Progenitor cell of endocrine pancreas (in vitro differentiated cells): ENCODE measurements at regions not wholly inside any gene's neighbourhood (a gene's known extent, or its start where the extent isn't known, plus 50 kb on each side); places are given as distances from the start of the nearest gene placed in this dataset.

Experiments used
- DNase-seq: peaks from one replicate; pipeline ENCODE4 v3.0.0; 2021; ENCODE audit warnings: low spot score; ENCODE audit not compliant: unreplicated experiment
- H3K27ac Mint-ChIP-seq: 2 replicates; pipeline ENCODE4 v1.8.0; 2021; ENCODE audit warnings: mild to moderate bottlenecking, moderate library complexity, mixed read lengths
- H3K27me3 Mint-ChIP-seq: 2 replicates; pipeline ENCODE4 v1.8.0; 2021; ENCODE audit warnings: mixed read lengths
- H3K36me3 Mint-ChIP-seq: 2 replicates; pipeline ENCODE4 v1.8.0; 2022; ENCODE audit warnings: mixed read lengths; ENCODE audit not compliant: insufficient read depth
- H3K4me1 Mint-ChIP-seq: 2 replicates; pipeline ENCODE4 v1.8.0; 2021; ENCODE audit warnings: low read depth, mixed read lengths
- H3K4me3 Mint-ChIP-seq: 2 replicates; pipeline ENCODE4 v1.8.0; 2021; ENCODE audit warnings: low read depth, mild to moderate bottlenecking, moderate library complexity, mixed read lengths
- H3K9me3 Mint-ChIP-seq: 2 replicates; pipeline ENCODE4 v1.8.0; 2021; ENCODE audit warnings: low read depth, mixed read lengths
- TF ChIP-seq, protein P1 (sequence below): fragments of 200-600 bp; sonication (generic); IDR thresholded peaks from one replicate; pipeline ENCODE4 v1.5.0; 2021; ENCODE audit warnings: antibody characterized with exemption, mild to moderate bottlenecking; ENCODE audit not compliant: unreplicated experiment

DNA sequence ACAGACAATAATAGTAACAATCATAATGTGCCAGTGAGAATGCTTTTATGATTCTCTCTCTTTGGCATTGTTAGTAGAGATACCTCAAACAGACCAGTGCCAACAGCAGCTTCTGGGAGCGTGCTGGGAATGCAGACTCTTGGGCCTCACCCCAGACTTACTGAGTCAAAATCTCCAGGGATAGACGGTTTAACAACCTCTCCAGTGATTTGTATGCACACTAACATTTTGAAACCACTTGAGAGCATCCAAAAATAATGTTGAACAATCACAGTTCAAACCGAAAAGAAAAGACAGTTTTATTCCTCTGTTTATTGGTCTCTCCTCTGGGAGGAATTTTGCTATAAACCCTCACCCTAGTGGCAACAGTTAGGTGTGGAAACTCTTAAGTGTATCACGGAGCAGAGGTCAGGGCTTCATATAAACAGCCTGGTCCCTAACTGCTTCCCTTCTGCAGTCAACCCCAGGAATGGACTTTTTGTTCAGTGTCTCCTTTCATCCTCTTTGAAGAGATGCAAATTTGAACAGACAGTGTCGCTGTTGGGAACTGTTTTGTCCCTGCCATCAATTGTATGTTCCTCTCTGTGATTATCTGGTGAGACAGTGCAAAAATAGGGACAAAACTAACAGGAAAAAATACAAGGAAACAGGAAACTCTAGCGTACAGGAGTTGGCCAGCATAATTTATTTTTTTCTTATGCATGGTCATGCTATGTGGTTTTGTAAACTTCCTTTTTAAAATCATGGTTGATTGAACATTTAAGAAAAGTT, 162.4 kb upstream of the BTBD3 start:
- Mint-ChIP-seq H3K4me3 (no peak overlapping the region), H3K9me3 (peaks cover 13% of the 10 kb centered on the region), H3K27ac (no peak overlapping the region)

GRCh38 chr20:11761497-11761896, 156.2 kb upstream of the BTBD3 start:
- DNase-seq: no peak
- no peak overlapping the region for H3K4me3 Mint-ChIP-seq
- H3K36me3 Mint-ChIP-seq: no peaks in the 10 kb centered on the region
- TF ChIP-seq, protein P1, sequence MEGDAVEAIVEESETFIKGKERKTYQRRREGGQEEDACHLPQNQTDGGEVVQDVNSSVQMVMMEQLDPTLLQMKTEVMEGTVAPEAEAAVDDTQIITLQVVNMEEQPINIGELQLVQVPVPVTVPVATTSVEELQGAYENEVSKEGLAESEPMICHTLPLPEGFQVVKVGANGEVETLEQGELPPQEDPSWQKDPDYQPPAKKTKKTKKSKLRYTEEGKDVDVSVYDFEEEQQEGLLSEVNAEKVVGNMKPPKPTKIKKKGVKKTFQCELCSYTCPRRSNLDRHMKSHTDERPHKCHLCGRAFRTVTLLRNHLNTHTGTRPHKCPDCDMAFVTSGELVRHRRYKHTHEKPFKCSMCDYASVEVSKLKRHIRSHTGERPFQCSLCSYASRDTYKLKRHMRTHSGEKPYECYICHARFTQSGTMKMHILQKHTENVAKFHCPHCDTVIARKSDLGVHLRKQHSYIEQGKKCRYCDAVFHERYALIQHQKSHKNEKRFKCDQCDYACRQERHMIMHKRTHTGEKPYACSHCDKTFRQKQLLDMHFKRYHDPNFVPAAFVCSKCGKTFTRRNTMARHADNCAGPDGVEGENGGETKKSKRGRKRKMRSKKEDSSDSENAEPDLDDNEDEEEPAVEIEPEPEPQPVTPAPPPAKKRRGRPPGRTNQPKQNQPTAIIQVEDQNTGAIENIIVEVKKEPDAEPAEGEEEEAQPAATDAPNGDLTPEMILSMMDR: no peak
- peaks cover 6% of the 10 kb centered on the region for H3K9me3 Mint-ChIP-seq
- peaks cover 3% of the 10 kb centered on the region for H3K4me1 Mint-ChIP-seq
- H3K27ac Mint-ChIP-seq: no peak overlapping the region
- no peaks in the 10 kb centered on the region for H3K27me3 Mint-ChIP-seq

More for the DNA sequence above, 162.4 kb upstream of the BTBD3 start:
- no peak for DNase-seq
- no peaks in the 10 kb centered on the region for H3K36me3 Mint-ChIP-seq
- TF ChIP-seq, protein P1: no peak
- no peaks in the 10 kb centered on the region for H3K4me1 Mint-ChIP-seq
- no peaks in the 10 kb centered on the region for H3K27me3 Mint-ChIP-seq

GRCh38 chr20:11766961-11767360, 150.7 kb upstream of the BTBD3 start:
- TF ChIP-seq, protein P1: no peak
- no peak overlapping the region for H3K27ac Mint-ChIP-seq
- H3K4me1 Mint-ChIP-seq: peaks cover 7% of the 10 kb centered on the region
- no peak for DNase-seq
- H3K36me3 Mint-ChIP-seq: no peaks in the 10 kb centered on the region
- no peak overlapping the region for H3K4me3 Mint-ChIP-seq
- H3K9me3 Mint-ChIP-seq: peaks cover 3% of the 10 kb centered on the region
- H3K27me3 Mint-ChIP-seq: peaks cover 7% of the 10 kb centered on the region

GRCh38 chr20:11769825-11770224, 147.9 kb upstream of the BTBD3 start:
- H3K9me3 Mint-ChIP-seq: peaks cover 12% of the 10 kb centered on the region
- H3K36me3 Mint-ChIP-seq: no peaks in the 10 kb centered on the region
- H3K4me3 Mint-ChIP-seq: no peak overlapping the region
- peaks cover 7% of the 10 kb centered on the region for H3K27me3 Mint-ChIP-seq
- no peak overlapping the region for H3K27ac Mint-ChIP-seq
- TF ChIP-seq, protein P1: no peak
- peaks cover 4% of the 10 kb centered on the region for H3K4me1 Mint-ChIP-seq
- no peak for DNase-seq

GRCh38 chr20:11772226-11772730, 145.4 kb upstream of the BTBD3 start:
- Mint-ChIP-seq H3K4me3 (no peak overlapping the region), H3K36me3 (no peaks in the 10 kb centered on the region), H3K27me3 (peaks cover 4% of the 10 kb centered on the region), H3K4me1 (no peaks in the 10 kb centered on the region), H3K9me3 (peaks cover 12% of the 10 kb centered on the region), H3K27ac (no peak overlapping the region)
- no peak for DNase-seq
- TF ChIP-seq, protein P1: no peak
